ENCODE measurements at regions not wholly inside any gene's neighbourhood (a gene's known extent, or its start where the extent isn't known, plus 50 kb on each side); places are given as distances from the start of the nearest gene placed in this dataset.

DNA sequence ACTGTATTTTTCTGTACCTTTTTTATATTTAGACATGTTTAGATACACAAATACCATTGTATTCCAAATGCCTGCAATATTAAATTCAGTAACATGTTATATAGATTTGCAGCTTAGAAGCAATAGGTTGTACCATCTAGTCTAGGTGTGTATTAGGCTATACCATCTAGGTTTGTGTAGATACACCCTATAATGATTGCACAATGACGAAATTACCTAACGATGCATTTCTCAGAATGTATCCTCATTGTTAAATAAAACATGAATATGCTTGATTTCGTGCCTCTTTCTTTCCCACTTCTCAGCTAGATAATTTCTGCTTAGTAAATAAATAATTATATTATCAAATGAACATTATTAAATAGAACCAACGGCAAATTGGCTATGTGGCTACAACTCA, 653.0 kb downstream of the EPM2A start:
- TF ChIP-seq EZH2 (IDR thresholded peaks at IDR 0.05) = no peak
- no peak for TF ChIP-seq POLR2AphosphoS5 (IDR thresholded peaks at IDR 0.05; ENCODE audit: borderline replicate concordance, low read depth, low read length)
- TF ChIP-seq FOXP2 (optimal IDR thresholded peaks at IDR 0.05; ENCODE audit: control extremely low read depth, extremely low read length, insufficient read depth) = no peak

Measured in SK-N-MC (cell line).